ENCODE measurements at regions not wholly inside any gene's neighbourhood (a gene's known extent, or its start where the extent isn't known, plus 50 kb on each side); places are given as distances from the start of the nearest gene placed in this dataset.

- Histone ChIP-seq H2AFZ (ENCODE audit: insufficient read depth, low read length, poor library complexity) (no peak overlapping the region), H2BK5ac (ENCODE audit: low read depth, low read length, poor library complexity) (no peak overlapping the region), H3K23ac (ENCODE audit: low read length) (no peak overlapping the region), H4K8ac (ENCODE audit: low read depth, low read length) (no peak overlapping the region), H2BK120ac (ENCODE audit: insufficient read depth, low read length, poor library complexity) (no peak overlapping the region), H3K27ac (ENCODE audit: low read depth, low read length) (no peak overlapping the region), H3K36me3 (ENCODE audit: control insufficient read depth in 1 of 2, insufficient read depth in 2 of 2, low read length in 2 of 2) (no peaks in the 10 kb centered on the region), H3K79me2 (ENCODE audit: control insufficient read depth, insufficient read depth, low read length, poor library complexity) (no peaks in the 10 kb centered on the region), H3K9ac (ENCODE audit: low read length) (no peak overlapping the region), H3K4me3 (ENCODE audit: low read depth, low read length) (no peak overlapping the region), H3K27me3 (ENCODE audit: insufficient read depth, low read length) (no peaks in the 10 kb centered on the region), H3K4ac (ENCODE audit: low read depth, low read length) (no peak overlapping the region), H2AK5ac (ENCODE audit: low read length) (no peak overlapping the region), H3K4me2 (ENCODE audit: low read length) (no peak overlapping the region), H3K79me1 (ENCODE audit: low read length) (no peaks in the 10 kb centered on the region), H4K12ac (ENCODE audit: low read depth, low read length) (no peak overlapping the region), H3K14ac (ENCODE audit: low read length) (no peak overlapping the region), H3K4me1 (ENCODE audit: control insufficient read depth in 1 of 2, insufficient read depth in 2 of 2, low read length in 2 of 2) (no peaks in the 10 kb centered on the region), H3K18ac (ENCODE audit: low read length) (no peak overlapping the region), H4K91ac (ENCODE audit: low read depth, low read length) (no peak overlapping the region), H3K9me3 (ENCODE audit: insufficient read depth, low read depth, low read length) (no peaks in the 10 kb centered on the region), H2BK12ac (ENCODE audit: low read length) (no peak overlapping the region)
- no CpG with 5 or more reads among the region's 3 CpGs for WGBS (ENCODE audit: extremely low coverage, insufficient coverage, insufficient read length)
- DNase-seq = no peak
Observed at GRCh38 chr18:8463791-8464190, 145.4 kb upstream of the RAB12 start.

GRCh38 chr18:8468191-8468590 lies 141.0 kb upstream of the RAB12 start:
- Histone ChIP-seq H3K79me2 (ENCODE audit: control insufficient read depth, insufficient read depth, low read length, poor library complexity) (no peaks in the 10 kb centered on the region), H3K9ac (ENCODE audit: low read length) (no peak overlapping the region), H4K91ac (ENCODE audit: low read depth, low read length) (no peak overlapping the region), H3K18ac (ENCODE audit: low read length) (no peak overlapping the region), H2BK5ac (ENCODE audit: low read depth, low read length, poor library complexity) (no peak overlapping the region), H3K27ac (ENCODE audit: low read depth, low read length) (no peak overlapping the region), H3K79me1 (ENCODE audit: low read length) (no peaks in the 10 kb centered on the region), H3K4ac (ENCODE audit: low read depth, low read length) (no peak overlapping the region), H4K12ac (ENCODE audit: low read depth, low read length) (no peak overlapping the region), H3K23ac (ENCODE audit: low read length) (no peak overlapping the region), H2AFZ (ENCODE audit: insufficient read depth, low read length, poor library complexity) (no peak overlapping the region), H3K4me2 (ENCODE audit: low read length) (no peak overlapping the region), H2AK5ac (ENCODE audit: low read length) (no peak overlapping the region), H2BK120ac (ENCODE audit: insufficient read depth, low read length, poor library complexity) (no peak overlapping the region), H3K4me1 (ENCODE audit: control insufficient read depth in 1 of 2, insufficient read depth in 2 of 2, low read length in 2 of 2) (no peaks in the 10 kb centered on the region), H3K14ac (ENCODE audit: low read length) (no peak overlapping the region), H4K8ac (ENCODE audit: low read depth, low read length) (no peak overlapping the region), H3K9me3 (ENCODE audit: insufficient read depth, low read depth, low read length) (no peaks in the 10 kb centered on the region), H2BK12ac (ENCODE audit: low read length) (no peak overlapping the region), H3K4me3 (ENCODE audit: low read depth, low read length) (no peak overlapping the region), H3K36me3 (ENCODE audit: control insufficient read depth in 1 of 2, insufficient read depth in 2 of 2, low read length in 2 of 2) (no peaks in the 10 kb centered on the region), H3K27me3 (ENCODE audit: insufficient read depth, low read length) (no peaks in the 10 kb centered on the region)
- DNase-seq = no peak
- no CpG with 5 or more reads among the region's 8 CpGs for WGBS (ENCODE audit: extremely low coverage, insufficient coverage, insufficient read length)

- Histone ChIP-seq H3K18ac (ENCODE audit: low read length) (no peak overlapping the region), H3K27ac (ENCODE audit: low read depth, low read length) (no peak overlapping the region), H3K79me2 (ENCODE audit: control insufficient read depth, insufficient read depth, low read length, poor library complexity) (no peaks in the 10 kb centered on the region), H3K4ac (ENCODE audit: low read depth, low read length) (no peak overlapping the region), H3K23ac (ENCODE audit: low read length) (no peak overlapping the region), H3K4me1 (ENCODE audit: control insufficient read depth in 1 of 2, insufficient read depth in 2 of 2, low read length in 2 of 2) (no peaks in the 10 kb centered on the region), H2AK5ac (ENCODE audit: low read length) (no peak overlapping the region), H3K4me3 (ENCODE audit: low read depth, low read length) (no peak overlapping the region), H3K9me3 (ENCODE audit: insufficient read depth, low read depth, low read length) (no peaks in the 10 kb centered on the region), H3K36me3 (ENCODE audit: control insufficient read depth in 1 of 2, insufficient read depth in 2 of 2, low read length in 2 of 2) (no peaks in the 10 kb centered on the region), H3K4me2 (ENCODE audit: low read length) (no peak overlapping the region), H2AFZ (ENCODE audit: insufficient read depth, low read length, poor library complexity) (no peak overlapping the region), H2BK12ac (ENCODE audit: low read length) (no peak overlapping the region), H3K27me3 (ENCODE audit: insufficient read depth, low read length) (no peaks in the 10 kb centered on the region), H2BK5ac (ENCODE audit: low read depth, low read length, poor library complexity) (no peak overlapping the region), H4K91ac (ENCODE audit: low read depth, low read length) (no peak overlapping the region), H3K14ac (ENCODE audit: low read length) (no peak overlapping the region), H2BK120ac (ENCODE audit: insufficient read depth, low read length, poor library complexity) (no peak overlapping the region), H4K8ac (ENCODE audit: low read depth, low read length) (no peak overlapping the region), H3K79me1 (ENCODE audit: low read length) (no peaks in the 10 kb centered on the region), H4K12ac (ENCODE audit: low read depth, low read length) (no peak overlapping the region), H3K9ac (ENCODE audit: low read length) (no peak overlapping the region)
- no CpG with 5 or more reads among the region's 9 CpGs for WGBS (ENCODE audit: extremely low coverage, insufficient coverage, insufficient read length)
- no peak for DNase-seq
Observed at GRCh38 chr18:8468921-8469335, 140.3 kb upstream of the RAB12 start.

GRCh38 chr18:8469544-8470130 lies 139.6 kb upstream of the RAB12 start:
- no CpG with 5 or more reads among the region's 6 CpGs for WGBS (ENCODE audit: extremely low coverage, insufficient coverage, insufficient read length)
- Histone ChIP-seq H3K27ac (ENCODE audit: low read depth, low read length) (no peak overlapping the region), H3K9ac (ENCODE audit: low read length) (no peak overlapping the region), H2BK120ac (ENCODE audit: insufficient read depth, low read length, poor library complexity) (no peak overlapping the region), H2BK12ac (ENCODE audit: low read length) (no peak overlapping the region), H4K12ac (ENCODE audit: low read depth, low read length) (no peak overlapping the region), H3K4me1 (ENCODE audit: control insufficient read depth in 1 of 2, insufficient read depth in 2 of 2, low read length in 2 of 2) (no peaks in the 10 kb centered on the region), H2AK5ac (ENCODE audit: low read length) (no peak overlapping the region), H3K79me1 (ENCODE audit: low read length) (no peaks in the 10 kb centered on the region), H3K14ac (ENCODE audit: low read length) (no peak overlapping the region), H4K8ac (ENCODE audit: low read depth, low read length) (no peak overlapping the region), H2BK5ac (ENCODE audit: low read depth, low read length, poor library complexity) (no peak overlapping the region), H3K9me3 (ENCODE audit: insufficient read depth, low read depth, low read length) (no peaks in the 10 kb centered on the region), H2AFZ (ENCODE audit: insufficient read depth, low read length, poor library complexity) (no peak overlapping the region), H3K36me3 (ENCODE audit: control insufficient read depth in 1 of 2, insufficient read depth in 2 of 2, low read length in 2 of 2) (no peaks in the 10 kb centered on the region), H4K91ac (ENCODE audit: low read depth, low read length) (no peak overlapping the region), H3K18ac (ENCODE audit: low read length) (no peak overlapping the region), H3K23ac (ENCODE audit: low read length) (no peak overlapping the region), H3K4ac (ENCODE audit: low read depth, low read length) (no peak overlapping the region), H3K4me2 (ENCODE audit: low read length) (no peak overlapping the region), H3K27me3 (ENCODE audit: insufficient read depth, low read length) (no peaks in the 10 kb centered on the region), H3K4me3 (ENCODE audit: low read depth, low read length) (no peak overlapping the region), H3K79me2 (ENCODE audit: control insufficient read depth, insufficient read depth, low read length, poor library complexity) (no peaks in the 10 kb centered on the region)
- no peak for DNase-seq

Data from trophoblast cell (in vitro differentiated cells and primary cell).